Fibroblast of lung (primary cell): ENCODE measurements at regions not wholly inside any gene's neighbourhood (a gene's known extent, or its start where the extent isn't known, plus 50 kb on each side); places are given as distances from the start of the nearest gene placed in this dataset.

ENCODE experiments used
- EZH2 ChIP-seq: IDR thresholded peaks from 2 replicates; pipeline ENCODE4 v1.5.1; 2012; ENCODE audit warnings: low read length, control low read depth, mild to moderate bottlenecking; ENCODE audit errors: missing control alignments
- TF ChIP-seq, protein P1 (sequence below), 2 donors: IDR thresholded peaks in 1 of 2; conservative IDR thresholded peaks in 1 of 2; 1 replicate in 1 of 2; 2 replicates in 1 of 2; pipeline ENCODE4 v1.5.1; 2011 to 2012; ENCODE audit warnings: low read length in 2 of 2, control low read depth in 1 of 2, inconsistent platforms in 1 of 2, low read depth in 1 of 2, mild to moderate bottlenecking in 1 of 2

DNA sequence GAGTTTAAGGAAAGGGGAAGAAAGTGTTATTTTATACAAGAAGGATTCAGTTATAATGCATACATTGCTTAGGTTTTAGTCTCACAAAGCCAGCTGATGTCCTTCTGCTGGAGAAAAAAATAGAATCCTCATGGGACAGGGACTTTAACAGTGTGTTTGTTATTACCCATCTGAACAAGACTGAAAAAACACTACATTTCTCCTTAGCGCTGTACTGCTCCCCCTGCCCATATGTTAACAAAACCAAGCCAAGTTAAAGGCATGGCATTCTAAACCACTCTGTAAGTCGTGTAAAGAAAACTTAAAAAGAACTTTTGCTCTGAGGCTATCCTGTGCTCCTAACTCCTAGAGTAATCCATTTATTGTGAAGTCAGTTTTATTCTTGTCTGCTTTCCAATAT is 102.6 kb upstream of the NYAP2 start:
- TF ChIP-seq, protein P1, sequence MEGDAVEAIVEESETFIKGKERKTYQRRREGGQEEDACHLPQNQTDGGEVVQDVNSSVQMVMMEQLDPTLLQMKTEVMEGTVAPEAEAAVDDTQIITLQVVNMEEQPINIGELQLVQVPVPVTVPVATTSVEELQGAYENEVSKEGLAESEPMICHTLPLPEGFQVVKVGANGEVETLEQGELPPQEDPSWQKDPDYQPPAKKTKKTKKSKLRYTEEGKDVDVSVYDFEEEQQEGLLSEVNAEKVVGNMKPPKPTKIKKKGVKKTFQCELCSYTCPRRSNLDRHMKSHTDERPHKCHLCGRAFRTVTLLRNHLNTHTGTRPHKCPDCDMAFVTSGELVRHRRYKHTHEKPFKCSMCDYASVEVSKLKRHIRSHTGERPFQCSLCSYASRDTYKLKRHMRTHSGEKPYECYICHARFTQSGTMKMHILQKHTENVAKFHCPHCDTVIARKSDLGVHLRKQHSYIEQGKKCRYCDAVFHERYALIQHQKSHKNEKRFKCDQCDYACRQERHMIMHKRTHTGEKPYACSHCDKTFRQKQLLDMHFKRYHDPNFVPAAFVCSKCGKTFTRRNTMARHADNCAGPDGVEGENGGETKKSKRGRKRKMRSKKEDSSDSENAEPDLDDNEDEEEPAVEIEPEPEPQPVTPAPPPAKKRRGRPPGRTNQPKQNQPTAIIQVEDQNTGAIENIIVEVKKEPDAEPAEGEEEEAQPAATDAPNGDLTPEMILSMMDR (conservative IDR thresholded peaks at IDR 0.05 in 1 of 2, IDR thresholded peaks at IDR 0.05 in 1 of 2; ENCODE audit: low read depth in 1 of 2, low read length in 2 of 2) = no peak
- TF ChIP-seq EZH2 = no peak
